ENCODE measurements at regions not wholly inside any gene's neighbourhood (a gene's known extent, or its start where the extent isn't known, plus 50 kb on each side); places are given as distances from the start of the nearest gene placed in this dataset.

GRCh38 chr6:97820400-97820799, 537.4 kb upstream of the MMS22L start:
- intact Hi-C loops (cut with micrococcal nuclease; ENCODE audit: unreplicated experiment): no loop called here
- POLR2A ChIA-PET (ENCODE audit: low non-redundant PET): no interaction called here
- Histone ChIP-seq H3K27ac (ENCODE audit: low read depth, low read length, poor library complexity, severe bottlenecking) (no peak overlapping the region), H3K4me1 (ENCODE audit: insufficient read depth, low read length, poor library complexity, severe bottlenecking) (no peaks in the 10 kb centered on the region), H3K9me3 (ENCODE audit: low read depth, low read length, poor library complexity, severe bottlenecking) (no peaks in the 10 kb centered on the region), H3K27me3 (replicated peaks; ENCODE audit: insufficient read depth, low read depth, low read length, poor library complexity) (no peaks in the 10 kb centered on the region), H3K4me3 (ENCODE audit: low read depth, low read length, poor library complexity, severe bottlenecking) (no peak overlapping the region), H3K36me3 (ENCODE audit: insufficient read depth, low read length, poor library complexity, severe bottlenecking) (no peaks in the 10 kb centered on the region)
- BruUV-seq (replicated peaks): no TSS peak
- no peak for DNase-seq (ENCODE audit: low spot score)
- CTCF ChIA-PET: no interaction called here
- TF ChIP-seq CTCF (conservative IDR thresholded peaks at IDR 0.05; ENCODE audit: low read depth, low read length) (no peak), EZH2 (IDR thresholded peaks at IDR 0.05; ENCODE audit: borderline replicate concordance, low read depth, low read length, poor library complexity, severe bottlenecking) (no peak)

GRCh38 chr6:97822632-97823031, 539.6 kb upstream of the MMS22L start:
- Histone ChIP-seq H3K9me3 (ENCODE audit: low read depth, low read length, poor library complexity, severe bottlenecking) (no peaks in the 10 kb centered on the region), H3K36me3 (ENCODE audit: insufficient read depth, low read length, poor library complexity, severe bottlenecking) (no peaks in the 10 kb centered on the region), H3K4me3 (ENCODE audit: low read depth, low read length, poor library complexity, severe bottlenecking) (no peak overlapping the region), H3K27ac (ENCODE audit: low read depth, low read length, poor library complexity, severe bottlenecking) (no peak overlapping the region), H3K4me1 (ENCODE audit: insufficient read depth, low read length, poor library complexity, severe bottlenecking) (no peaks in the 10 kb centered on the region), H3K27me3 (replicated peaks; ENCODE audit: insufficient read depth, low read depth, low read length, poor library complexity) (no peaks in the 10 kb centered on the region)
- no peak for DNase-seq (ENCODE audit: low spot score)
- ChIA-PET POLR2A (ENCODE audit: low non-redundant PET) (no interaction called here), CTCF (no interaction called here)
- intact Hi-C loops (cut with micrococcal nuclease; ENCODE audit: unreplicated experiment): no loop called here
- BruUV-seq (replicated peaks): no TSS peak
- no peak for TF ChIP-seq EZH2 (IDR thresholded peaks at IDR 0.05; ENCODE audit: borderline replicate concordance, low read depth, low read length, poor library complexity, severe bottlenecking)
- TF ChIP-seq CTCF (conservative IDR thresholded peaks at IDR 0.05; ENCODE audit: low read depth, low read length): no peak

GRCh38 chr6:97841763-97842162, 558.7 kb upstream of the MMS22L start:
- H3K9me3 ChIP-seq (ENCODE audit: low read depth, low read length, poor library complexity, severe bottlenecking): no peaks in the 10 kb centered on the region
- intact Hi-C loops (cut with micrococcal nuclease; ENCODE audit: unreplicated experiment): no loop called here
- no peaks in the 10 kb centered on the region for H3K4me1 ChIP-seq (ENCODE audit: insufficient read depth, low read length, poor library complexity, severe bottlenecking)
- CTCF ChIA-PET: no interaction called here
- no peaks in the 10 kb centered on the region for H3K36me3 ChIP-seq (ENCODE audit: insufficient read depth, low read length, poor library complexity, severe bottlenecking)
- H3K27ac ChIP-seq (ENCODE audit: low read depth, low read length, poor library complexity, severe bottlenecking): no peak overlapping the region
- DNase-seq (ENCODE audit: low spot score): peak; percentile 51
- no TSS peak for BruUV-seq (replicated peaks)
- no peaks in the 10 kb centered on the region for H3K27me3 ChIP-seq (replicated peaks; ENCODE audit: insufficient read depth, low read depth, low read length, poor library complexity)
- POLR2A ChIA-PET (ENCODE audit: low non-redundant PET): no interaction called here
- no peak for TF ChIP-seq EZH2 (IDR thresholded peaks at IDR 0.05; ENCODE audit: borderline replicate concordance, low read depth, low read length, poor library complexity, severe bottlenecking)
- TF ChIP-seq CTCF (conservative IDR thresholded peaks at IDR 0.05; ENCODE audit: low read depth, low read length): no peak
- no peak overlapping the region for H3K4me3 ChIP-seq (ENCODE audit: low read depth, low read length, poor library complexity, severe bottlenecking)
